Adrenal gland (tissue), 5 donors: ENCODE measurements at regions not wholly inside any gene's neighbourhood (a gene's known extent, or its start where the extent isn't known, plus 50 kb on each side); places are given as distances from the start of the nearest gene placed in this dataset.

Source experiments
- CTCF ChIP-seq, 6 experiments: fragments of 450-650 bp in 4 of 6; fragments of 200-600 bp in 2 of 6; sonication (generic) in 1 of 6; IDR thresholded peaks; 1 replicate in 5 of 6; 2 replicates in 1 of 6; pipeline versions ENCODE4 v1.5.1 to v1.8.0; 2016 to 2021; ENCODE audit warnings: antibody characterized with exemption in 6 of 6, mild to moderate bottlenecking in 2 of 6, moderate library complexity in 1 of 6
- POLR2A ChIP-seq, 2 donors: fragments of 450-650 bp; IDR thresholded peaks; one replicate each; pipeline ENCODE4 v1.6.1; 2017; ENCODE audit warnings: antibody characterized with exemption in 2 of 2, mild to moderate bottlenecking in 2 of 2, moderate library complexity in 1 of 2
- donor health status: DM: no; HTN: no; CAD: no.

- TF ChIP-seq CTCF (IDR thresholded peaks at IDR 0.05) (no peak), POLR2A (IDR thresholded peaks at IDR 0.05) (no peak)
Measured at GRCh38 chr16:55151561-55152305, 172.3 kb upstream of the IRX6 start.
